ENCODE measurements at regions not wholly inside any gene's neighbourhood (a gene's known extent, or its start where the extent isn't known, plus 50 kb on each side); places are given as distances from the start of the nearest gene placed in this dataset.

DNA sequence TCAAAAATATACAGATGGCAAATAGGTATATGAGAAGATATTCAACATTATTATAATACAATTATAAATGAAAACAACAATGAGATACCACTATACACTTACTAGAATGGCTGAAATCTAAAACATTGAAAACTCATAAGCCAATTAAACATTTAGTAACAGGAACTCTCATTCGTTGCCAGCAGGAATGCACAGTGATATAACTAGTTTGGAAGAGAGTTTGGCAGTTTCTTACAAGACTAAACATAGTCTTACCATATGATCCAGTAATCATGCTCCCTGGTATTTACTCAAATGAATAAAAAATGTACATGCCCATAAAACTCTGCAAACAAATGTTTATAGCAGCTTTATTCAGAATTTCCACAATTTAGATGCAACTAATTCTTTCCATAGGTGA, 476.2 kb upstream of the COBL start:
- no peak for DNase-seq (ENCODE audit: low read depth)

DNA sequence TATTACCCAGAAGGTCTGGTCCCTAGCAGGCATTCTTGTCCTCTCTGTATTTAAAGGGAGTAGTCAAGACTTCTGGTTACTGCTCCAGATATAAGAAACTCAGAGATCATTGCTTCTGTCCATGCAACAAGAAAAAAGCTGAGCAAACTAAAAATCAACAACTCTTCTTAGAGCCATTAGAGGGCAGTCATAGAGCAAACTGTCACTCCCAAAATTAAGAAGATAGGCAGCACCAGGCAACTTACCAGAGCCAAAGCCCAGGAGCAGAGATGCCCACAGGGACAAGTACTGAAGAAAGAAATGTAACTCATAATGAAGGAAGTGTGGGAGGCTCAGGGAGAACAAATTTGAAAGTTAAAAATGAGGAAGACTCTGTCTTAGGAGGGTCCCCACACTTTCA, 472.9 kb upstream of the COBL start:
- DNase-seq (ENCODE audit: low read depth), result no peak

DNA sequence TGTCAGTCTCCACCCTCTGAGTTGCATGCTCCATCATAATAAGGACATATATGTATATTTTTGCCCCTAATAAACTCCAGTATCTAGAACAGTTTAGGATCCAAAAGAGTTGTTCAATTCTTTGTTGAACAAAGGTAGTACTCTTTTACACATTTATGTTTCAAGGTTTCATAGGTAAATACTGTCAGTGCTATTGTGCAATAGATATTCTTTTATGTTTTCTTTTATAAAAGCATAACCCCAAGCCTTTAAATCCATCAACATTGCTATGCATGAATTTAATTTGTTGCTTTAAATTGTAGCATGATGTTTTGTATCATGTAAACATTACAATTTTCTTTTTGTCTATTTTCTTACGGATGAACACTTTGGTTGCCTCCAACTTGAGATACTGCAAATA, 469.7 kb upstream of the COBL start:
- no peak for DNase-seq (ENCODE audit: low read depth)

DNA sequence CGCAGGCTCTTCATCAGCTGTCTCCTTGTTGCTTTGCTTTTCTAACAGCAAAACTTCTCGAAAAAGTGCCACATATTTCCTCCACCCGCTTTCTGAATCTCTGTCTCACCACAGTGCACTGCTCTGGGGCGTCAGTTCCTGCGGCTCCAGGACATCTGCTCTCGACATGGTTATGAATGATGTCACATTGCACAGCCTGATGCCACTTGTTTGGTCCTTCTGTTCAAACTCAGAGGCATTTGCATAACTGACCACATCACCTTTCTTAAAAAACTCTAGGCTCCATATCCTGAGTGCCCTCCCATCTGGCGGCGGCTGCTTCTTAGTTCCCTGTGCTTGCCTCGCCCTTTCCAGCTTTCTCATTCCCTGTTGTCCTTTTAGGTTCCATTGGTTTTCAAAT, 469.3 kb upstream of the COBL start:
- DNase-seq (ENCODE audit: low read depth), result no peak

DNA sequence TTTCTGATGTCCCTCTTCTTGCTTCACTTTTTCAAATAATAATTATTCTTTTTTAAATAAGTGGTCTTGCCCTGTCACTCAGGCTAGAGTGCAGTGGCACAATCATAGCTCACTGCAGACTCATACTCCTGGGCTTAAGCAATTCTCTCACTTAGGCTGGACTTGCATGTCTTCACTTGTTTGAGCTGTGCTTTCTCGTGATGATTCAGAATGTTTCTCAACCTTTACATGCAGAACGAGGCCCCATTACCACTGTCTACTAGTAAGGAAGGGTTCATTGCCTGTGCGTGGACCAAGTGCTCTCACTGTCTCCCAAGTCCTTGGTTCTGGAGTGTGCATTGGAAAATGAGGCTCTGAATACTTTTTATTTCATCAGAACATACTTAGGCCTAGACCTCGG, 468.6 kb upstream of the COBL start:
- no peak for DNase-seq (ENCODE audit: low read depth)

DNA sequence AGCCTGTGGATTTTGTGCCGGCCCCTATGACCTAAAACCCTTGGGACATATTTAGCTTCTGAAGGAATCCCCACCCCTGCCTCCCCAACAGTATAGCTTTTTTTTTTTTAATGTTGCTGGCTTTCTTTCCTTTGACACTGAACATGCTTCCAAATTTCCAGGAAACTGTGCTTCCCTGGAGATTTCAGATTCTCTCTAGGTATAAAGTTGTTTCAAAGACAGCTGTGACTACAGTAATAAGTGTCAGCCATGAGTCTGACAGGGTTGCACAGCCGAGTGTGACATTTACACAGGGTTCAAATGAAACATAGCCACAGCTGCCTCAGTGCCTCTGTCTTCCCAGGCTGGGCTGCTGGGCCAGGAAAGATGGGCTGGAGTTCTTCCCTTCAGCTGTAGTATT, 466.6 kb upstream of the COBL start:
- DNase-seq (ENCODE audit: low read depth), result no peak

- no peak for DNase-seq (ENCODE audit: low read depth)
Observed at GRCh38 chr7:51778121-51778520, 461.5 kb upstream of the COBL start.

DNA sequence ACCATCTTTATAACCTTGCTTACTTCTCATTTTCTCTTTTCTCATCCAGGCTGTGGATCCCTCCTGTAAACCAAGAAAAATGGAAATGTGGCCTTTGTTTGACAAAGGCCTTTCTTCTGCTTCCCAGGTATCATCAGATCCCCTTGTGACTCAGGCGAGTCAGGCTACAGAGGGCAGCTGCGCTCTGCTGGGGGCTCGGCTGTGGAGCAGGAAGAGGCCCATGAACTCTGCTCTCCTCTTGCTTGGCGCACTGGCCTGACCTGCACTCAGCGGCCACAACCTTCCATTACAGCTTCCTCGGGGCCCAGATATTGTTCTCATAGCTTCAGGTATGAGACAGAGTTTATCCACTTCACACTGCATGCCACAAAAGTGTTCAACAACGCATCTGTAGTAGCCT, 457.6 kb upstream of the COBL start:
- no peak for DNase-seq (ENCODE audit: low read depth)

DNA sequence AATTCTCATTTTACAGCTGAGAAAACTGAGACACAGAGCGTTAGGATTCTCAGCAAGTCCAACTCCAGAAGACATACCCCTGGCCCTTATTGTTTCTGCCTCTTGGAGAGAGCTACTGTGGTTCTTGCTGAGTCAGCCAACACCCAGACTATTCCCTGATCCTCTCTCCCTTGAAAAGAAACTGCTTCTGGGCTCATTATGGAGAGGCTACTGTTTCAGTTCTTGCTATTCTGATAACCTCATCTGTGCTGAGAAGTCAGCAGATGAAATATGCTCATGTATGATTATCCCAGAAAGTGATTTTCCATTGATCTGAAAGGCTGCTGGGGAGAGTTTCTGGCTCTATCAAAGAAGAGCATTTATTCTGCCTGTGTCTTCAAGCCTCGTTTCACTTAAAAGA, 455.6 kb upstream of the COBL start:
- no peak for DNase-seq (ENCODE audit: low read depth)

GRCh38 chr7:51764976-51765375, 448.4 kb upstream of the COBL start:
- DNase-seq (ENCODE audit: low read depth), result no peak

- DNase-seq (ENCODE audit: low read depth), result no peak
Observed at GRCh38 chr7:51759985-51760384, 443.4 kb upstream of the COBL start.

DNA sequence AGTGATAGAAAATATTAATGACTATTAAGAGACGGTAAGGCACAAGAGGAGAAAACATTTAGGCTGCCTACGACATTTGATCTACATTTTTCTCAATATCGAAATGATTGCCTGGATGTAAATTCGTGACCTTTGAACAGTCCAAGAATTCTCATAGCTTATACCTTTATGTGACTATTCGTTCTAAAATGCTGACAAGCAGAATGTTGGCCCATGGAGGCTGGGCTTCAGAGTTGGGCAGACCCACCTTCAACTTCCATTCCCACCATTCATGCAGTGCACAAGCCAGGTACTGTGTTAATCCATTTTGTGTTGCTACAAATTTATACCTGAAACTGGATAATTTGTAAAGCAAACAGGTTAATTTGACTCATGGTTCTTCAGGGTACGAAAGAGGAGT, 441.4 kb upstream of the COBL start:
- no peak for DNase-seq (ENCODE audit: low read depth)

GRCh38 chr7:51732951-51733350, 416.3 kb upstream of the COBL start:
- DNase-seq (ENCODE audit: low read depth), result no peak

GRCh38 chr7:51732116-51732515, 415.5 kb upstream of the COBL start:
- no peak for DNase-seq (ENCODE audit: low read depth)

DNA sequence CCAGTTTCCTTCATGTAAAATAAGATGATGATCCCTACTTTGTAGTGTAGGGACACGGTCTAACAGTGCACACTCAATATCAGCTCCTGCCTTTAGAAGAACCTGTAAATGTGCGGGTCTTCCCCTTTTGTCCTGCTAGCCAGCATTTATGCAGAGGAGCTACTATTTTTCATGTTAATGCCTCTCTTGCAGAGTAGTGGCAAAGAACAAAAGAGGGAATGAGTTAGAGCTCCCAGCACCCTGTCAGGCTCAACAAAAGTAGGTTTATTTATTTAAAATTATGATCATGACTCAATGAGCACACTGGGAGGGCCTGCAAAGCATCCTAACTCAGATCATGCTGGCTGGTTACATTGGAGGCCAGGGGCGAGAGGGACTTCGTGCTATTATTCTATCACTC, 414.5 kb upstream of the COBL start:
- no peak for DNase-seq (ENCODE audit: low read depth)

DNA sequence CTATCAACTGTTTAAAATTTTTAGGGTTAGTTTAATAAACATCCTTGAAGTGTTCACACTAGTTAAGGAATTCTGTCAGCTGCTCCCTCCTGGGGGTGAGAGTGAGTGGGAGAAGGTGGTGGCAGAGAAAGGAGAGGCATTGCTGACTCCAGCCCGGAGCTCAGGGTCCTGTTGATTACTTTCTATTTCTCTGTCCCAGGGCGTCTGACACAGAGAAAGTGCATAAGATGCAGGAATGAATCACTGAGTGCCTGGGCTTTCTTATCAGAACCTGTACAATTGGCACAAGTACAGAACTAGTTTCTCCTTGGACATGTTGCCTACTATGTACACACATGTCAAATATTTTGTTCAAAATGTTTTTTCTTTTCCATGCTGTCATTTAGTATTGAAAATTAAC, 410.8 kb upstream of the COBL start:
- DNase-seq (ENCODE audit: low read depth), result no peak

DNA sequence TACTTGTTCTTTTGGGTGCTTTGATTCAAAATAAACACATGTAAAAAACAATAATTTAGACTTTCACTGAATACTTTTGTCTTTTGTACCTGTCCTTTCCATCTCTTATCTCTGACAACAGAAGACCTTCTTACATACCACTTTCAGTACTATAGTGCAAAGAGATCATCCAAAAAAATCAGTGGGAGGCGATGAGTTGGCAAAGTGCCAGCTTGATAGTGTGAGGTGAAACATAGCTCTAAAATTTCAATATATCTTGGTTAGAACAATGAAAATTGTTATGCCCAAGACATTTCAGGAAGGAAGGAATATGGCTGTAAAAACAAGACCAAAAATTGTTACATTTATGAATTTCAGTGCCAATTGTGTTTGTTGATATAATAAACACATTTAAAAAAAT, 390.2 kb upstream of the COBL start:
- DNase-seq (ENCODE audit: low read depth), result no peak

DNA sequence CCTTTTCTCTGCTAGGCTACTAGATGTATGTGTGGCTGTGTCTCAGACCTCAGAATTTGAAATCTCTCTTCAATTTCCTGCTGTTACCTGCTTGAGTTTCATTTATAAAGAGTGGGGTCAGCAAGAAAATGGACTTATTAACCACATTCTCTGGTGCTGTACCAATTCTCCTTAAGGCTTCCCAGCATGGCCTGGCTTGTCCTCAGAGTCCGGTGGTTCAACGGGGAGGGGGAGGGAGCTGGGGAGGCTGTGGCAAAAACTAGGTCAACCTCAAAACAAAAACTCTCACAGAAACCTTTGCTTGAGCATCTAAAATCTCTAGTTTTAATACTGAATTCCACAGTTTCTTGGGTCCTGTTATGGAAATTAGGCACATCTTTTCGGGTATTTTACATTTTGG, 389.1 kb upstream of the COBL start:
- DNase-seq (ENCODE audit: low read depth), result no peak

- DNase-seq (ENCODE audit: low read depth), result no peak
Observed at GRCh38 chr7:51702673-51703072, 386.1 kb upstream of the COBL start.

GRCh38 chr7:51701935-51702334, 385.3 kb upstream of the COBL start:
- DNase-seq (ENCODE audit: low read depth), result no peak

DNA sequence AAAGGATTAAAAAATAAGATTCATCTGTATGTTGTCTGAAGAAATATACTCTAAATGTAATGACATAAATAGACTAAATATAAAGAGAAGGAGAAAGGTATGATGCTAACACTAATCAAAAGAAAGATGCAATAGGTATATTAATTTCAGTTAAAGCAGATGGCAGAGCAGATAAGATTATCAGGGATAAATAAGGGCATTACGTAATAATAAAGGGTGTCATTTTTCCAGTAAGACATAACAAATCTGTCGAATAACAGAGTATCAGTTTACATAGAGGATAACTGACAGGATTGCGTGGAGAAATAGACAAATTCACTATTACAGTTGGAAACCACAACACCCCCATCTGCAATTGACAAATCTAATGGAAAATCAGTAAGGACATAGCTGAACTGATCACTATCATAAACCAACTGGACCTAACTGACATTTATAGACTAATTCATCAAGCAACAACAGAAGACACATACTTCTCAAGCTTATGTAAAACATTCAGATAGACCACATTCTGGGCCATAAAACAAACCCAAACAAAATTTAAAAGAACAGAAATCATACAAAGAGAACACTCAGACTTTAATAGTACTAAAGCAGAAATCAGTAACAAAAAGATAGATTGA, 384.1 kb upstream of the COBL start:
- DNase-seq (ENCODE audit: low read depth), result no peak

GRCh38 chr7:51693258-51693657, 376.6 kb upstream of the COBL start:
- no peak for DNase-seq (ENCODE audit: low read depth)

DNA sequence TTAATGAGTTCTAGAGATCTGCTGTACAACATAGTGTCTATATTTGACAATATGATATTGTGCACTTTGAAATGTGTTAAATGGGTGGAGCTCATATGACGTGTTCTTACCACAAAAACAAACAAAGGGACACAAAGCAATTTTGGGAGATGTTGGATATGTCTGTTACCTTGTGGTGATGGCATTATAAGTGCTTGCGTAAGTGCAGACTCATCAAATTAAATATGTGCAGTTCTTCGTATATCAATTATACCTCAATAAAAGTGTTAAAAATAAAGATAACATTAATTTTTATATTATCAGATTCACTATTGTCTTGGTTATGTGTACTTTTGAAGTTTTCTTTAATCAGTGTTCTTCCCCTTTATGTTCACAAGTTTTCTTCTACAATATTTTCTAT, 372.9 kb upstream of the COBL start:
- DNase-seq (ENCODE audit: low read depth), result no peak

DNA sequence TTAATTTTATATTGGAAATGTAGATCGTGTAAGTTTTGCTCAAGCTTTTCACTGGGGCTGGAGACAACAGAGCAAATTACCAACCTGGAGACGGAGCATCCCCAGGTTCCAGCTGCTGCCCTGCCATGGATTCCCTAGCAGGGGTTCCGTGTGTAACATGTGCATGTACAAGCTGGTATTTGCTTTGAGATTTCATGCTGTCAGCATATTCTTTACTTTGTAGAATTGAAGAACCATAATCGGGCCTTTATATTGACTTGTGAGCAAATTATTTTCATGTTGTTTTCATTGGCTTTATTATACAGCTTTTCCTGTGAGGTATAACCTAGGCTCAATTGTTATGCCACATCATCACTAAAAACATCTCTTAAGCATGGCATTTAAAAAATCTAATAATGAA, 369.2 kb upstream of the COBL start:
- DNase-seq (ENCODE audit: low read depth), result no peak

Measured in stimulated activated CD8-positive, alpha-beta memory T cell treated with anti-CD3 and anti-CD28 coated beads, Interleukin-12 subunit alpha, Interleukin-12 subunit beta, amount 100 ng/mL, for 1 hour (primary cell).